ENCODE measurements at regions not wholly inside any gene's neighbourhood (a gene's known extent, or its start where the extent isn't known, plus 50 kb on each side); places are given as distances from the start of the nearest gene placed in this dataset.

GRCh38 chr5:88957013-88957412 is 74.0 kb upstream of the MEF2C start:
- DNase-seq (ENCODE audit: low spot score): no peak

- no peak for DNase-seq (ENCODE audit: low spot score)
Measured at GRCh38 chr5:88956416-88956815, 73.4 kb upstream of the MEF2C start.

GRCh38 chr5:88955403-88955802 is 72.4 kb upstream of the MEF2C start:
- DNase-seq (ENCODE audit: low spot score): no peak

DNA sequence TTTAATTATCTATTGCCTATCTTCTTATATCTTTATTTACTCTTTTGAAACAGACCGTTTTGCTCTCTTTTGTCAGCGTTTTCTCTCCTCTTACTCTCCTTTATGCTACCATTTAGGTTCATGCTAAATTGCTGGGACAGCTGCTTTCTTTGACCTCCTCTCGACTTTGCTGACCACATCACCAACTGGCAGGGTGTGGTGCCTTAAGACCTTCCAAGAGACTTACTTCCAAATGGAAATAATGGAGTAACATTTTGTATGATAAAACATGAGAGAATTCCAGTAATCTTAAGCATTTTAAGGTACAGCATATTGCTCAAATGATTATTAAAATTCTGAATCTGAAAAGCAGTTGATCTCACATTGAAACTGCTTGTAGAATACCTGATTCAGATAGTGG is 71.5 kb upstream of the MEF2C start:
- DNase-seq (ENCODE audit: low spot score): no peak

DNA sequence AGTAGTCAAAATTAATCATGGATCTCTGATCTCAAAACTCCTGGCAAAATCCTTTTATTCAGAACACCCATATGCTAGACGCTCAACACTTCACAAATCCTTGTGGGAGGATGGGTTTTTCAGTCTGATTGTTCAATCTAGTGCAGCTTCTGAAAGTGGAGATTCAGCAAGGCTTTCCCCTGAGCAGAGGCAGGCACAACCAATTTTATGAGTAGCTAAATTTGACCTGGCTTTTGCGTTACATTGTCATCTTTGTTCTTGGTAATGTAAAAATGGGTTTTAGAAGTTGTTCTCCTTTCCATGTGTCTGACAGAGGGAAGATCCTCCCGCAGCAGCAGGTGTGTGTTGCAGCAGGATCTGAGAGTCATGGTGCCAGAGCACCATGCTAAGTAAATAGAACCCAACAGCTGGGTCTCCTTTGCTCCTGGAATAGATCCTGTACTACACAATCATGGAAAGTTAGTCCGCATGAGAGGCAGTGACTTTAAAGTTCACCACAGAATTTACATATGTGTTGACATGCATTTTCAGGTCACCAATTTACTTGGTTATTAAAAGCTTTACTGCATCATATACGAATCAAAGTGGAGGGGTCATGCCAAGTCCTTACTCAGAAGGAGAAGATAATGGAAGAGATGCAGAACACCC is 70.1 kb upstream of the MEF2C start:
- no peak for DNase-seq (ENCODE audit: low spot score)

GRCh38 chr5:88952344-88952743 is 69.4 kb upstream of the MEF2C start:
- no peak for DNase-seq (ENCODE audit: low spot score)

DNA sequence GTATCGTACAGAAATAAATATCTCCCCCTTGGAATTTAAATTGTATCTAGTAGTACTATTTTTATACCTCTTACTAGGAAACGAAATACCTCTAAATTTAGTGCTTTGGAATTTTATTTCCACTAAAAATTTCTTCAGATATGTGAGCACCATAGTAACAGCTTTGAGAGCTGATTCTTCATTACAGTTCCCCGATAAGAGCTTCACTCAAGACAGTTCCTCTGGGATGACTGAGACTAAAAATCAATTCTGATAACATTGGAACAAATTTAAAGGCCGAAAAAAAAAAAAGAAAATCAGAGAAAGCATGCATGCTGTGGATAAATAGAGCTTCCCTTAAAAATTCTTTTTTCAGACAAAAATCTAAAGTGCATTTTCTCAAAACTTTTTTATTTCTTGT is 68.5 kb upstream of the MEF2C start:
- no peak for DNase-seq (ENCODE audit: low spot score)

DNA sequence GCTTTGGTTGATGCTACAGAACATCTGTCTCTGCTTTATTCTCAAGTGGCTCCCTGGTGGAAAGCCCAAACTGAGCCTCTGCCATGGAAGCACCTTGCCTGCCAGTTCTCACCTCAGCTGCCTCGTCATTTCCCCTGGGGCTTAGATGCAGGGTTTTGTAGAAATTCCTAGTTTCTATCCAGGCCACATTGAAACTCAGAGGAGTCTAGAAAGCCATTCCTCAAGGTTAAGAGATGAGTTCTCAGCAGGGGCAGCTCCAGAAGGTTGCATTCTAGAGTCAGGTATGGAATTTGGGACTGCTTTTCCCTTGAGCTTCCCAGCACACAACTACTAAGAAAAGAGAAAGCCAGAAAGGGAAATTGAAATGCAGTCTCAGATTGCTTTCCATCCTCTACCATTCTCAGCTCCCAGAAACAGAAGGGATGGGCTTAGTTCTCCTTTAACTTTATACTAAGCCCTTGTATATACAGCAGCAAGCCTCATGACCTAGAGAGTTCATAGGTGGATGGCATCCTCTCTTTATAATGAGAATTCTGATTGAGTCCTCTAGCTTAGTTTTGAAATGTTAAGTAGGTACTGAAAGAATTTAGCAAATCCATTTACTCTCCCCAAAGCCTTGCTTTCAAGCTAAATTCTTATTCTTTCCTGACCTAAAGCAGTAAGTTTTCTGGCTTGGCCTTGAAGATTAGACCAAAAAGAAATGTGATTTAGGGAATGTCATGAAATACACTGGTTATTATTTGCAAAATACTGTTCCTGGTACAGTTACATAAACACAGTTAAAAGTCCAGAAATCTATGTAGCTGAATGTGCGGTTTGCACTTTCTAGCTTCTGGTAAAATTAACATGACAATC is 66.0 kb upstream of the MEF2C start:
- no peak for DNase-seq (ENCODE audit: low spot score)

GRCh38 chr5:88944751-88945531 is 62.0 kb upstream of the MEF2C start:
- DNase-seq (ENCODE audit: low spot score): peak; percentile 58

- DNase-seq (ENCODE audit: low spot score): no peak
Measured at GRCh38 chr5:88941581-88941980, 58.6 kb upstream of the MEF2C start.

GRCh38 chr5:88940713-88941112 is 57.7 kb upstream of the MEF2C start:
- no peak for DNase-seq (ENCODE audit: low spot score)

- no peak for DNase-seq (ENCODE audit: low spot score)
Measured at GRCh38 chr5:88939300-88939699, 56.3 kb upstream of the MEF2C start.

DNA sequence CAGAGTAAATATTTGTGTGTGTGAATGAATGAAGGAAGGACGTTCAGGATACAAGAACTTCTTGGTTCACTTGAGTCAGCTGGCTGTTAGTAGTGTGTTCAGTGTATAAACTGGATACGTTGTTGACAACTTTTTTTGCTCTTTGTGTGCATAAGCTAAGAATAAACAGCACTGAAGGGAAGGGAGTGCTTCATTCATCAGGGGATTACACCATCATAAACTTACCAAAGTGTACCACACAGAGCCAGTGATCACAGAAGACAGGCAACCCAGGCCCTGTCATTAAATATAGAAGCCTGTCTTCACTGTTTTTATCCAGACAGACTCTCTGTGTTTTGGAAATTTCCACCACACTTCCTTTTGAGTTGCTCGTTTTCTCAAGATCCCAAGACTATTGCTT is 55.5 kb upstream of the MEF2C start:
- no peak for DNase-seq (ENCODE audit: low spot score)

DNA sequence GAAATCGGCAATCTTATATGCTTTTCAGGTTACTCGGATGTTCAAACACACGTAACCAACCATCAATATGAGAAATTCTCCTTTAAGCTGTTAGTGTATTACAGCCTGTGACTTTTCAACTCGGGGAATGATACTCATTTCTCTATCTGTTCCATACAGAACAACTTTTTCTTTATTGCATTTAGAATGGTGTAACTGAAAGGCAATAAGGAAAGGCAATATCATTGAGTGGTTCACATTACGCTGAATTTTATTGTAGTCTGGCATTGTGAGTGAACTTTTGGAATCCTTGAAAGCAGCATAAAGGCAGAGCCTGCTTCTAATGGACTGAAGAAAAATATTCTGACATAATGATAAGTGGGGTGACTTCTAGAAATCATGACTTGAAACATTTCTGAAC is 54.4 kb upstream of the MEF2C start:
- DNase-seq (ENCODE audit: low spot score): no peak

- DNase-seq (ENCODE audit: low spot score): no peak
Measured at GRCh38 chr5:88934439-88934838, 51.5 kb upstream of the MEF2C start.

Data from AG08395 (cell line).